ENCODE measurements at regions not wholly inside any gene's neighbourhood (a gene's known extent, or its start where the extent isn't known, plus 50 kb on each side); places are given as distances from the start of the nearest gene placed in this dataset.
A peak's percentile ranks its signal among the peaks of the same experiment; 100 is the strongest.

DNA sequence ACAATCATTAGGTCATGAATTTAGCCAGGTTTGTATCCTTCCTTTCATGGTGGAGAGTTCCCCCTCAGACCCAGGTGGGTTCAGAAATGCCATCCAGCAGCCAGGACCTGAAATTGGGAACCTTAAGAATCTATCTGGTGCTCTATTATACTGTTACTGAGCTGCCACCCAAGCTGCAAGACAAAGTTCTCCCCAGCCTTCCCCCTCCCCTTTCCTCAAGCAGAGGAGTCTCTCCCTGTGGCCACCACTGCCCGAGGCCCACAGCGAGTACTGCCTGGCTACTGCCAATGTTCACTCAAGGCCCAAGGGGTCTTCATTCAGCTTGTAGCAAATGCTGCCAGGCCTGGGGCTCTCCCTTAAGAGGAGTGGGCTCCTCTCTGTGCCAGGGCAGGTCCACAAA is 133.8 kb downstream of the TMEM38B start:
- no peak overlapping the region for H3K4me3 ChIP-seq (ENCODE audit: low read length)
- DNase-seq (ENCODE audit: low read depth, low spot score), result no peak

DNA sequence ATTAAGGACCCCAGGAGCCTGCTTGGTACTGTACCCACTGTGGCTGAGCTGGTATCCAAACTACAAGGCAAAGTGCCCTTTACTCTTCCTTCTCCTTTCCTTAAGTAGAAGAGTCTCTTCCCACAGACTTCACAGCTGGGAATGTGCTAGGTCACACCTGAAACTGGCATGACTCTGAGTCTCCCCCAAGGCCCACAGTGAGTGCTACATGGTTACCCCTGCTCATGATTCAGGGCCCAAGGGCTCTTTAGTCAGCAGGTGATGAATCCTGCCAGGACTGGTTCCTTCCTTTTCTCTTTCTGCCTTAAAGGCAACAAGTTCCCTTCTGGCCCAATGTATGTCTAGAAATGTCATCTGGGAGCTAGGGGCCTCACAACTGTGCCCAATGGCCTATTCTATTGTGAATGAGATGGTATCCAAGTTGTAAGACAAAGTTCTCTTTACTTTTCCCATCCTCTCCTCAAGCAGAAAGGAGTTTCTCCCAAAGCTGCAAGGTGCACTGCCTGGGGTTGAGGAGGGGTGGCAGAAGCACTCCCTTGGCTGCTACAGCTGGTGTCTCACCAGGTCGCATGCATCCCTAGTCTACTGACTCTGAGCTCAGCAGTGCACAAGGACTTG is 134.4 kb downstream of the TMEM38B start:
- DNase-seq (ENCODE audit: low read depth, low spot score), result no peak
- H3K4me3 ChIP-seq (ENCODE audit: low read length), result no peak overlapping the region

DNA sequence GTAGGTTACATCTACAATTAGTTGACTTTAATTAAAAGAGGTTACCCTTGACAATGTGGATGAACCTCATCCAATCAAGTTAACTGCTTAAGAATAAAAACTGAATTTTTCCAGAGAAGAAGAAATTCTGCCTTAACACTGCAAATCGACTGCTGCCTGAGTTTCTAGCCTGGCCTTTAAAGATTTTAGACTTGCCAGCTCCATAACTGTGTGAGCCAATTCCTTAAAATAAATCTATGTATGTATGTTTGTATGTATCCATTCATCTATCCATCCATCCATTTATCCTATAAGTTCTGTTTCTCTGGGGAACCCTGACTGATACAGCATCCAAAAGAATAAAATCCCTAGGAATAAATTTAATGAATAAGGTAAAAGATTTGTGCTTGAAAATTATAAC is 136.1 kb downstream of the TMEM38B start:
- H3K4me3 ChIP-seq (ENCODE audit: low read length), result no peak overlapping the region
- no peak for DNase-seq (ENCODE audit: low read depth, low spot score)

- no peak for DNase-seq (ENCODE audit: low read depth, low spot score)
- H3K4me3 ChIP-seq (ENCODE audit: low read length), result no peak overlapping the region
Measured at GRCh38 chr9:105832096-105832710, 137.9 kb downstream of the TMEM38B start.

- no peak for DNase-seq (ENCODE audit: low read depth, low spot score)
- H3K4me3 ChIP-seq (ENCODE audit: low read length), result no peak overlapping the region
Measured at GRCh38 chr9:105833271-105833975, 139.1 kb downstream of the TMEM38B start.

- H3K4me3 ChIP-seq (ENCODE audit: low read length), result no peak overlapping the region
- DNase-seq (ENCODE audit: low read depth, low spot score), result no peak
Measured at GRCh38 chr9:105834404-105834803, 140.1 kb downstream of the TMEM38B start.

- no peak for DNase-seq (ENCODE audit: low read depth, low spot score)
- no peak overlapping the region for H3K4me3 ChIP-seq (ENCODE audit: low read length)
Measured at GRCh38 chr9:105835721-105836120, 141.4 kb downstream of the TMEM38B start.

- DNase-seq (ENCODE audit: low read depth, low spot score), result no peak
- H3K4me3 ChIP-seq (ENCODE audit: low read length), result no peak overlapping the region
Measured at GRCh38 chr9:105836936-105837660, 142.8 kb downstream of the TMEM38B start.

DNA sequence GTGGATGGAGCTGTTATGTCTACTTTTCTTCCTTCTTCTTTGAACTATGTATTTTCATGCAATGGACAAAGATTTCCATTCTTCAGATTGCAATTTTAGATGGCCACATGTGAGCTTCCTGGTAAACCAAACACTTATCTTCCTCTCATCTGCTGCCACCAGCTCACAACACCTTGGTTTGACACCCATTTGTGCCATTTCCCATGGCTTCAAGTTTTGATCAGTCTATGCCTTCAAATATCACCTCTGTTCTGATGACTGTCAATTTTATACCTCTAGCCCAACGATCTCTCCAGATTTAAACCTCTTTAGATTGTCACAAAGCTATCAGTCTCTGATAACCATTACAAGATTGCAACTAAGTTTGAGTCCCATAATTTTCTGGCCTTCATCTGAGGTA is 147.2 kb downstream of the TMEM38B start:
- no peak overlapping the region for H3K4me3 ChIP-seq (ENCODE audit: low read length)
- no peak for DNase-seq (ENCODE audit: low read depth, low spot score)

- no peak overlapping the region for H3K4me3 ChIP-seq (ENCODE audit: low read length)
- peak; percentile 47 for DNase-seq (ENCODE audit: low read depth, low spot score)
Measured at GRCh38 chr9:105842023-105842644, 147.8 kb downstream of the TMEM38B start.

- DNase-seq (ENCODE audit: low read depth, low spot score), result no peak
- no peak overlapping the region for H3K4me3 ChIP-seq (ENCODE audit: low read length)
Measured at GRCh38 chr9:105846825-105847224, 152.5 kb downstream of the TMEM38B start.

- no peak overlapping the region for H3K4me3 ChIP-seq (ENCODE audit: low read length)
- DNase-seq (ENCODE audit: low read depth, low spot score), result no peak
Measured at GRCh38 chr9:105850852-105851500, 156.6 kb downstream of the TMEM38B start.

GRCh38 chr9:105854026-105854782 is 159.9 kb downstream of the TMEM38B start:
- no peak for DNase-seq (ENCODE audit: low read depth, low spot score)
- no peak overlapping the region for H3K4me3 ChIP-seq (ENCODE audit: low read length)

DNA sequence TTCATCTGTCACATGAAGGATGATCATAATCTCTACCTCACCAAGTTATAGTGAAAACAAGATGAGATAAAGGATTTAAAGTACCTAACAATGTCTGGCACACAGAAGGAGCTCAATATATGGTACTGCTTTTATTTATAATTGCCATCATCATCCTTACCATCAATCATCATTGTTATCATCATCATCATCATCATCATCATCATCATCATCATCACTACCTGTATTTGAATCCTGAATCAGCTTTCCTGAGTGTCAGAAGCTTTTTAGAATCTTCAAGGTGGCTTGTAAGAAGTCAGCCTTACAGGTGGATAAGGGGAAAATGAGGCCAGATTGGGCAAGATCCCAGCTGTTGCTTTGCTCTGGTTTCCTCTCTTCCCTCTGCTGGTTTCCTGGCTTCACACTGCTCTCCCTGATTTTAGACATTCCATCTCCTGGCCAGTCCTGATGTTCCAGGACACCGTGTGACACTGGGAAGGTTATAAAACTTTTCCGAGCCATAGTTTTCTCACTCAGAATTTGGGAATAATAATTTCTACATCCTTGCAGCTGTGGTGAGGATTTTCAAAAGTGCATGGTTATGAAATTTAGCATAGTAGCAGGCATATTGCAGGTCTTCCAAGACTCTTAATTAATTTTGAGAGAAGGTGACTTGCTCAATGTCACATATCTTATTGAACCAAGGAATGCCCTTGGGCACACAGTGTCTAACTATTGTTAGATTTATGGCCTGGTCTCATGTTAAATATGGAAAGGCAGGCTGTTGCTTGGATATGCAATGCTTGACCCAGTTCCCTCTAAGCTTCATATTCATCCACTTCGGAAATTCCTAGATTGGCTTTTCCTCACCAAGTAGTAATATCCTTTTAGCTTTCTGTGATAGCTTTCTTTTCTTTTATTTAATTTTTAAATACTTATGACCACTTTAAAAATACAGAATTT is 160.7 kb downstream of the TMEM38B start:
- no peak for DNase-seq (ENCODE audit: low read depth, low spot score)
- no peak overlapping the region for H3K4me3 ChIP-seq (ENCODE audit: low read length)

DNA sequence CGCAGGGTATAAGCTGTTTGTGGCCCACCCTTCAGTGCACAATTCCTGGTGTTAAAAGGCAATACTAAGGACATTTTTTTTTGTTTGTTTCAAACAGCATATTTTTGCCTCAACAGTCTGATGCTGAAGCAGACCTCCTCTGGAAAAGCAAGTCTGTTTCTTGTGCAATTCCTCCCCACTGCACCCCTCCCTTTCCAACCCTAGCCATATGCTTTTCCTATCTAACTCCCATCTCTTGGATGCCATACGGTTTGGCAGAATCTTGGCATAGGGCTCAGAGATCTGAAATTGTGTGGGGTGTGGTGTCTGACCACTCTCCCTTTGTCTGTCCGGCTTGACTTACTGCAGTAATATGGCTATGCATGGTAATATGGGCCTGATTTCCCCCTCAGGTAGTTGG is 161.6 kb downstream of the TMEM38B start:
- no peak for DNase-seq (ENCODE audit: low read depth, low spot score)
- H3K4me3 ChIP-seq (ENCODE audit: low read length), result no peak overlapping the region

- DNase-seq (ENCODE audit: low read depth, low spot score), result peak; percentile 82
- H3K4me3 ChIP-seq (ENCODE audit: low read length), result no peak overlapping the region
Measured at GRCh38 chr9:105858006-105858690, 163.8 kb downstream of the TMEM38B start.

GRCh38 chr9:105858877-105859276 is 164.5 kb downstream of the TMEM38B start:
- H3K4me3 ChIP-seq (ENCODE audit: low read length), result no peak overlapping the region
- peak; percentile 33 for DNase-seq (ENCODE audit: low read depth, low spot score)
